ENCODE measurements at regions not wholly inside any gene's neighbourhood (a gene's known extent, or its start where the extent isn't known, plus 50 kb on each side); places are given as distances from the start of the nearest gene placed in this dataset.

DNA sequence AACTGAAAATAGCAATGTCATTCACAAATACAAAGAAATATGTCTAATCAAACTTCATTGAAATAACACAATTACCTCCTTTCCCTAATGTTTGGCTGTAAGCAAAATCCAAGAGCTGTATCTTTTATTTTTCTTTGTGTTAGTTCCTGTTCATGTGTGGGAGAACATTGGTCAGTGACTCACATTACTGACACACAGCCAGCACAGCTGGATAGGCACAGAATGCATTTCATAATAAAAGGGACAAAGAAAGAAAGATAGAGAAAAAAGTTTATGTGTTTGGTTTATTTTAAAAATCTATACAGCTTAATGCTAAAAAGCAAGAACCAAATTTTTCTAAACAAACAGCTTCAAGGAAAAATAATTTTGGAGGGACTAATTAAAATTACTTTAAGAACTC lies 185.6 kb upstream of the COL3A1 start:
- no peak for TF ChIP-seq CTCF (IDR thresholded peaks at IDR 0.05)
- TF ChIP-seq POLR2AphosphoS5 (IDR thresholded peaks at IDR 0.05) = no peak
- TF ChIP-seq POLR2A (IDR thresholded peaks at IDR 0.05) = no peak
- TF ChIP-seq EP300 (IDR thresholded peaks at IDR 0.05) = no peak

Measured in upper lobe of left lung (tissue), 4 donors.